ENCODE measurements at regions not wholly inside any gene's neighbourhood (a gene's known extent, or its start where the extent isn't known, plus 50 kb on each side); places are given as distances from the start of the nearest gene placed in this dataset.

DNA sequence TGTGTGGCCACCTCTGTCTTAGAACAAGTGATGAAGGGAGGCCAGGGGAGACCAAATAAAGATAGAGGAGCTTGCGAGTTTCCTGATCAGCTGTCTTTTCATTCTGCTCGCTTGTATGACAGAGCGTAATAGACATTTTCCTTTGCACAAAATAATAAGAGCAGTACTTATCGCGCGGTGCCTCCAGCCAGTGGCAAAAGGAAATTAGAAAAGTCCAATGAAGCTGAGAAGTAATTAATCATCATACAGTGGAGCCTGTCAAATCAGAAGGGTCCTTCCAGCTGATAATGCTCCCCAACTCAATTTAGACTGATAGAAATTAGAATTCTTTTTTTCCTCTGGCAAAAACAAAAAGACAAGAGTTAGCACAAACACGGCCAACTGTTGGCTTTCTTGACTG, 307.0 kb upstream of the IRX5 start:
- TF ChIP-seq, protein P1, sequence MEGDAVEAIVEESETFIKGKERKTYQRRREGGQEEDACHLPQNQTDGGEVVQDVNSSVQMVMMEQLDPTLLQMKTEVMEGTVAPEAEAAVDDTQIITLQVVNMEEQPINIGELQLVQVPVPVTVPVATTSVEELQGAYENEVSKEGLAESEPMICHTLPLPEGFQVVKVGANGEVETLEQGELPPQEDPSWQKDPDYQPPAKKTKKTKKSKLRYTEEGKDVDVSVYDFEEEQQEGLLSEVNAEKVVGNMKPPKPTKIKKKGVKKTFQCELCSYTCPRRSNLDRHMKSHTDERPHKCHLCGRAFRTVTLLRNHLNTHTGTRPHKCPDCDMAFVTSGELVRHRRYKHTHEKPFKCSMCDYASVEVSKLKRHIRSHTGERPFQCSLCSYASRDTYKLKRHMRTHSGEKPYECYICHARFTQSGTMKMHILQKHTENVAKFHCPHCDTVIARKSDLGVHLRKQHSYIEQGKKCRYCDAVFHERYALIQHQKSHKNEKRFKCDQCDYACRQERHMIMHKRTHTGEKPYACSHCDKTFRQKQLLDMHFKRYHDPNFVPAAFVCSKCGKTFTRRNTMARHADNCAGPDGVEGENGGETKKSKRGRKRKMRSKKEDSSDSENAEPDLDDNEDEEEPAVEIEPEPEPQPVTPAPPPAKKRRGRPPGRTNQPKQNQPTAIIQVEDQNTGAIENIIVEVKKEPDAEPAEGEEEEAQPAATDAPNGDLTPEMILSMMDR (IDR thresholded peaks at IDR 0.05), result no peak
- no peak for TF ChIP-seq EP300 (IDR thresholded peaks at IDR 0.05)

Data from ovary (tissue), 3 donors.